ENCODE measurements at regions not wholly inside any gene's neighbourhood (a gene's known extent, or its start where the extent isn't known, plus 50 kb on each side); places are given as distances from the start of the nearest gene placed in this dataset.

DNA sequence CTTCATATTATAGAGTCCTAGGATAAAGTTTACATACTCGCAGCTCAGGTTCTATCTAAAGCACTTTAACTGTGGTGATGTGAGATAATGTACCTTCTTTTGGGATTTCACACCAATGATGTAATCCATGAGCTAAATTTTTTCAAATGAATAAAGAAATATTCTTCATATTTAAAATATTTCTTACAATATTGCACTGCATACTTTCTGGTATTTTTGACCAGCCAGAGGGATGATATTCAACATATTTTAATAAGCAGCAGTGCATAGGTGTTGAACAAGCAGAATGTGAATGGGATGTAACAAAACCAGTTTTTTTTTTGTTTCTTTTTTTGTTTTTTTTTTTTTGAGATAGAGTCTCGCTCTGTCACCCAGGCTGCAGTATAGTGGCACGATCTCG lies 73.2 kb upstream of the TRIM24 start:
- TF ChIP-seq CTCF (IDR thresholded peaks at IDR 0.05 in 2 of 3, conservative IDR thresholded peaks at IDR 0.05 in 1 of 3; ENCODE audit: control insufficient read depth in 2 of 3, extremely low read depth in 1 of 3, insufficient read depth in 1 of 3, low read depth in 3 of 3, low read length in 3 of 3) = no peak
- no peak for TF ChIP-seq EZH2 (IDR thresholded peaks at IDR 0.05; ENCODE audit: borderline replicate concordance, control insufficient read depth, low read depth, low read length)
- no peak for TF ChIP-seq HDAC2 (IDR thresholded peaks at IDR 0.05)
- no peak for TF ChIP-seq ZBTB33 (IDR thresholded peaks at IDR 0.05)
- TF ChIP-seq, protein P1, sequence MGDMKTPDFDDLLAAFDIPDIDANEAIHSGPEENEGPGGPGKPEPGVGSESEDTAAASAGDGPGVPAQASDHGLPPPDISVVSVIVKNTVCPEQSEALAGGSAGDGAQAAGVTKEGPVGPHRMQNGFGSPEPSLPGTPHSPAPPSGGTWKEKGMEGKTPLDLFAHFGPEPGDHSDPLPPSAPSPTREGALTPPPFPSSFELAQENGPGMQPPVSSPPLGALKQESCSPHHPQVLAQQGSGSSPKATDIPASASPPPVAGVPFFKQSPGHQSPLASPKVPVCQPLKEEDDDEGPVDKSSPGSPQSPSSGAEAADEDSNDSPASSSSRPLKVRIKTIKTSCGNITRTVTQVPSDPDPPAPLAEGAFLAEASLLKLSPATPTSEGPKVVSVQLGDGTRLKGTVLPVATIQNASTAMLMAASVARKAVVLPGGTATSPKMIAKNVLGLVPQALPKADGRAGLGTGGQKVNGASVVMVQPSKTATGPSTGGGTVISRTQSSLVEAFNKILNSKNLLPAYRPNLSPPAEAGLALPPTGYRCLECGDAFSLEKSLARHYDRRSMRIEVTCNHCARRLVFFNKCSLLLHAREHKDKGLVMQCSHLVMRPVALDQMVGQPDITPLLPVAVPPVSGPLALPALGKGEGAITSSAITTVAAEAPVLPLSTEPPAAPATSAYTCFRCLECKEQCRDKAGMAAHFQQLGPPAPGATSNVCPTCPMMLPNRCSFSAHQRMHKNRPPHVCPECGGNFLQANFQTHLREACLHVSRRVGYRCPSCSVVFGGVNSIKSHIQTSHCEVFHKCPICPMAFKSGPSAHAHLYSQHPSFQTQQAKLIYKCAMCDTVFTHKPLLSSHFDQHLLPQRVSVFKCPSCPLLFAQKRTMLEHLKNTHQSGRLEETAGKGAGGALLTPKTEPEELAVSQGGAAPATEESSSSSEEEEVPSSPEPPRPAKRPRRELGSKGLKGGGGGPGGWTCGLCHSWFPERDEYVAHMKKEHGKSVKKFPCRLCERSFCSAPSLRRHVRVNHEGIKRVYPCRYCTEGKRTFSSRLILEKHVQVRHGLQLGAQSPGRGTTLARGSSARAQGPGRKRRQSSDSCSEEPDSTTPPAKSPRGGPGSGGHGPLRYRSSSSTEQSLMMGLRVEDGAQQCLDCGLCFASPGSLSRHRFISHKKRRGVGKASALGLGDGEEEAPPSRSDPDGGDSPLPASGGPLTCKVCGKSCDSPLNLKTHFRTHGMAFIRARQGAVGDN (IDR thresholded peaks at IDR 0.05) = no peak
- TF ChIP-seq RAD21 (IDR thresholded peaks at IDR 0.05; ENCODE audit: insufficient read depth, low read depth, low read length) = no peak
- no peak for TF ChIP-seq MXI1 (IDR thresholded peaks at IDR 0.05; ENCODE audit: low read depth, low read length)
